ENCODE measurements at regions not wholly inside any gene's neighbourhood (a gene's known extent, or its start where the extent isn't known, plus 50 kb on each side); places are given as distances from the start of the nearest gene placed in this dataset.

GRCh38 chr14:53828820-53829219 lies 127.8 kb downstream of the BMP4 start:
- no peak for TF ChIP-seq CTCF (IDR thresholded peaks at IDR 0.05)
- TF ChIP-seq POLR2A (IDR thresholded peaks at IDR 0.05) = no peak
- no peaks in the 10 kb centered on the region for H3K27me3 ChIP-seq
- no peaks in the 10 kb centered on the region for H3K9me3 ChIP-seq
- no peaks in the 10 kb centered on the region for H3K4me1 ChIP-seq
- 60 to 65% methylated on average over 4 of the region's 4 CpGs for WGBS, 2 donors
- no peak overlapping the region for H3K27ac ChIP-seq
- no peak overlapping the region for H3K4me3 ChIP-seq
- intact Hi-C loops (cut with DNase I; ENCODE audit: low total_unique reads) = no loop called here
- DNase-seq = no peak
- no peaks in the 10 kb centered on the region for H3K36me3 ChIP-seq (ENCODE audit: low read depth, missing control alignments)

- intact Hi-C loops (cut with DNase I; ENCODE audit: low total_unique reads) = no loop called here
- no peak for TF ChIP-seq POLR2A (IDR thresholded peaks at IDR 0.05)
- TF ChIP-seq CTCF (IDR thresholded peaks at IDR 0.05) = no peak
- Histone ChIP-seq H3K27ac (no peak overlapping the region), H3K4me1 (no peaks in the 10 kb centered on the region), H3K4me3 (no peak overlapping the region), H3K27me3 (no peaks in the 10 kb centered on the region), H3K36me3 (ENCODE audit: low read depth, missing control alignments) (no peaks in the 10 kb centered on the region), H3K9me3 (no peaks in the 10 kb centered on the region)
- WGBS, 2 donors = 88 to 94% methylated on average over 1 of the region's 1 CpG
- no peak for DNase-seq
Measured at GRCh38 chr14:53824061-53824460, 132.6 kb downstream of the BMP4 start.

- H3K27ac ChIP-seq = no peak overlapping the region
- no peaks in the 10 kb centered on the region for H3K9me3 ChIP-seq
- H3K4me3 ChIP-seq = no peak overlapping the region
- 36 to 42% methylated on average over 4 of the region's 4 CpGs for WGBS, 2 donors
- intact Hi-C loops (cut with DNase I; ENCODE audit: low total_unique reads) = no loop called here
- H3K4me1 ChIP-seq = no peaks in the 10 kb centered on the region
- no peaks in the 10 kb centered on the region for H3K27me3 ChIP-seq
- no peaks in the 10 kb centered on the region for H3K36me3 ChIP-seq (ENCODE audit: low read depth, missing control alignments)
- no peak for DNase-seq
- TF ChIP-seq CTCF (IDR thresholded peaks at IDR 0.05) (no peak), POLR2A (IDR thresholded peaks at IDR 0.05) (no peak)
Measured at GRCh38 chr14:53814392-53814791, 142.2 kb downstream of the BMP4 start.

GRCh38 chr14:53810221-53810620 lies 146.4 kb downstream of the BMP4 start:
- WGBS, 2 donors = 74 to 85% methylated on average over 7 of the region's 7 CpGs
- TF ChIP-seq CTCF (IDR thresholded peaks at IDR 0.05) (no peak), POLR2A (IDR thresholded peaks at IDR 0.05) (no peak)
- Histone ChIP-seq H3K4me3 (no peak overlapping the region), H3K27me3 (no peaks in the 10 kb centered on the region), H3K36me3 (ENCODE audit: low read depth, missing control alignments) (no peaks in the 10 kb centered on the region), H3K27ac (no peak overlapping the region), H3K9me3 (no peaks in the 10 kb centered on the region), H3K4me1 (no peaks in the 10 kb centered on the region)
- no peak for DNase-seq
- intact Hi-C loops (cut with DNase I; ENCODE audit: low total_unique reads) = no loop called here

- intact Hi-C loops (cut with DNase I; ENCODE audit: low total_unique reads) = no loop called here
Measured at GRCh38 chr14:53808042-53808441, 148.6 kb downstream of the BMP4 start.

More at GRCh38 chr14:53808042-53808441, 148.6 kb downstream of the BMP4 start:
- Histone ChIP-seq H3K27ac (no peak overlapping the region), H3K36me3 (ENCODE audit: low read depth, missing control alignments) (no peaks in the 10 kb centered on the region), H3K4me1 (no peaks in the 10 kb centered on the region), H3K27me3 (no peaks in the 10 kb centered on the region), H3K9me3 (no peaks in the 10 kb centered on the region), H3K4me3 (no peak overlapping the region)
- DNase-seq = no peak
- TF ChIP-seq CTCF (IDR thresholded peaks at IDR 0.05) (no peak), POLR2A (IDR thresholded peaks at IDR 0.05) (no peak)

Data from testis (tissue), 2 donors.